OCI-LY3 (cell line): ENCODE measurements at regions not wholly inside any gene's neighbourhood (a gene's known extent, or its start where the extent isn't known, plus 50 kb on each side); places are given as distances from the start of the nearest gene placed in this dataset.

Source experiments
- EZH2phosphoT487 ChIP-seq: fragments of 200-600 bp; shearing (Covaris generic); IDR thresholded peaks from 2 replicates; pipeline ENCODE4 v1.6.1; 2018; ENCODE audit warnings: antibody characterized with exemption, mixed run types, low read depth
- TF ChIP-seq, protein P1 (sequence below): fragments of 200-600, 300-600 bp; sonication (generic); IDR thresholded peaks from 2 replicates; pipeline ENCODE4 v1.5.1; 2014; ENCODE audit warnings: antibody characterized with exemption, low read length, low read depth

DNA sequence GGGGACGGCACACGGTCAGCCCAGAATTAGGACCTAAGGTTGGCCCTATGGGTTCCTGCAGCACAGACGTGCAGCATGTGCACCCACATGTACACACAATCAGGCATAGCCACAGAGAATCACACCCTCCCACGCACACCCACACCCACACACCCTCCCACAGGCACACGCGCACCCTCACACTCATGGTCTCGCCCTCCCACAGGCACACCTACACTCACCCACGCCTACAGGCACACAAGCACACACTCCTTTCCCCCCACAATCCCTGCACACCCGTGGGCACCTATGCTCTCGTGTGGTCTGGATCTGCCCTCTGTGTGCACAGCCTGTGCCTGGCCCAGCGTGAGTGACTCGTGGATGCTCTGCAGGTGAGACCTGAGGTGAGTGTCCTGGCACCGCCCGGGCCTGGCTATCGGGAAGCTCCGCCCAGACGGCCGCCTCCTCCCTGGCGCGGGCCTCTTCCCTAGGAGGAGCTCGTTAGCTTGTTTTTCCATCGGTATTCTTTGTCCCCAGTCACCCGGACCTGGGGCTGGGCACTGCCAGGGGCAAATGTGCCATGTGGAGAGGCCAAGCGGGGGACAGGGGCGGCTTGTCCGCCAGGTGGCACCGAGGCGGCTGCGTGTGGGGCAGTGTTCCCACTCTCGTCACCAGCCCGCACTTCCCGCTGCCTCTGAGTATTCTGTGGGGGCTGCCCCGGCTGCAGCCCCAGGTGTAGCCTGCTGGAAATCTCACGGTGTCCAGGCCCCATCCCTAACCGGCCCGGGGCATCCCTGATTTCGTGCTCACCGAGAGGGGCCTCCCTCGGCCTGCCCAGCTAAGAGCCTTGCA, 110.2 kb upstream of the FAM20C start:
- TF ChIP-seq, protein P1, sequence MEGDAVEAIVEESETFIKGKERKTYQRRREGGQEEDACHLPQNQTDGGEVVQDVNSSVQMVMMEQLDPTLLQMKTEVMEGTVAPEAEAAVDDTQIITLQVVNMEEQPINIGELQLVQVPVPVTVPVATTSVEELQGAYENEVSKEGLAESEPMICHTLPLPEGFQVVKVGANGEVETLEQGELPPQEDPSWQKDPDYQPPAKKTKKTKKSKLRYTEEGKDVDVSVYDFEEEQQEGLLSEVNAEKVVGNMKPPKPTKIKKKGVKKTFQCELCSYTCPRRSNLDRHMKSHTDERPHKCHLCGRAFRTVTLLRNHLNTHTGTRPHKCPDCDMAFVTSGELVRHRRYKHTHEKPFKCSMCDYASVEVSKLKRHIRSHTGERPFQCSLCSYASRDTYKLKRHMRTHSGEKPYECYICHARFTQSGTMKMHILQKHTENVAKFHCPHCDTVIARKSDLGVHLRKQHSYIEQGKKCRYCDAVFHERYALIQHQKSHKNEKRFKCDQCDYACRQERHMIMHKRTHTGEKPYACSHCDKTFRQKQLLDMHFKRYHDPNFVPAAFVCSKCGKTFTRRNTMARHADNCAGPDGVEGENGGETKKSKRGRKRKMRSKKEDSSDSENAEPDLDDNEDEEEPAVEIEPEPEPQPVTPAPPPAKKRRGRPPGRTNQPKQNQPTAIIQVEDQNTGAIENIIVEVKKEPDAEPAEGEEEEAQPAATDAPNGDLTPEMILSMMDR: no peak
- TF ChIP-seq EZH2phosphoT487: no peak
